ENCODE measurements at regions not wholly inside any gene's neighbourhood (a gene's known extent, or its start where the extent isn't known, plus 50 kb on each side); places are given as distances from the start of the nearest gene placed in this dataset.

DNA sequence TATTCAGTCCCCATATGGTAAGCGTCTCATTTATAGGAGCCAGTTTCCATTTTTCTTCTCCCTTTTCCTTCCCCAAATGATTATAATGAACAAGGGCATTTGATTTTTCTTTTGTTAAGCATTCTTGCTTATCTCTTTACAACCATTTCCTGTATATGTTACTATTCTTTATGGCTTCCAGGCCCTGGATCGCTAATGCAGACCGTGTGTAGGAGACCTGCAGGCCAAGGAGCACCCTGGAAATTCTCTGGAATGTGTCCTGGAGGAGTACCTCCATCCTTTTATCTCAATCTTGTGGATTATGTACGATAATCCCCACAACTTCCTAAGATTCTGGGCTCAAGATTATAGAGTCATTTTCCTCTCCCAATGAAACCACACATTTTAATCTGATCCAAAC, 439.6 kb upstream of the MMADHC start:
- Histone ChIP-seq H3K9ac (ENCODE audit: insufficient read length, low read depth) (no peak overlapping the region), H3K27me3 (ENCODE audit: insufficient read depth, insufficient read length) (no peaks in the 10 kb centered on the region), H3K4me1 (ENCODE audit: insufficient read depth, insufficient read length) (no peaks in the 10 kb centered on the region), H3K4me3 (ENCODE audit: insufficient read length, low read depth) (no peak overlapping the region), H3K36me3 (ENCODE audit: insufficient read depth, insufficient read length, low read length) (no peaks in the 10 kb centered on the region), H3K9me3 (ENCODE audit: insufficient read depth, low read length) (no peaks in the 10 kb centered on the region)
- no peak for TF ChIP-seq ZNF274 (IDR thresholded peaks at IDR 0.05; ENCODE audit: low read depth, low read length)
- TF ChIP-seq SUZ12 (IDR thresholded peaks at IDR 0.05; ENCODE audit: extremely low read depth, insufficient read depth, insufficient read length) = no peak
- no peak for TF ChIP-seq YY1 (IDR thresholded peaks at IDR 0.05; ENCODE audit: insufficient read depth, insufficient read length)
- DNase-seq (ENCODE audit: low read depth, low spot score) = no peak

DNA sequence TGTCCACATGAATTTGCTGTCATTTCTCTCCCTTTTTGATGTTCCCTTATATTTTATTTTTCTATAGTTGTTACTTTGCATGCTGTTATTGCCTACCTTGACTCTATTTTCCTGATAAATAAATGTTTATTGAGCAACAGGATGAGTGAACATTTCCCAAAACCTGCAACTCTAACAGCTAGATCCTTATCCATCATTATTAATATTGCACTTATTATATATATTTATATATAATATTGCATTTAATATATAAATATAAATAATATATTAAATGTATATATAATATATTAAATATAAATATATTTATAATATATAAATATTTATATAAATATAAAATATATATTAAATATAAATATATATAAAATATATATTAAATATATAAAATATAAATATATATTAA, 436.1 kb upstream of the MMADHC start:
- H3K27me3 ChIP-seq (ENCODE audit: insufficient read depth, insufficient read length) = no peaks in the 10 kb centered on the region
- no peak overlapping the region for H3K9ac ChIP-seq (ENCODE audit: insufficient read length, low read depth)
- no peaks in the 10 kb centered on the region for H3K36me3 ChIP-seq (ENCODE audit: insufficient read depth, insufficient read length, low read length)
- H3K4me1 ChIP-seq (ENCODE audit: insufficient read depth, insufficient read length) = no peaks in the 10 kb centered on the region
- H3K4me3 ChIP-seq (ENCODE audit: insufficient read length, low read depth) = no peak overlapping the region
- TF ChIP-seq YY1 (IDR thresholded peaks at IDR 0.05; ENCODE audit: insufficient read depth, insufficient read length) (no peak), SUZ12 (IDR thresholded peaks at IDR 0.05; ENCODE audit: extremely low read depth, insufficient read depth, insufficient read length) (no peak), ZNF274 (IDR thresholded peaks at IDR 0.05; ENCODE audit: low read depth, low read length) (no peak)
- DNase-seq (ENCODE audit: low read depth, low spot score) = no peak
- no peaks in the 10 kb centered on the region for H3K9me3 ChIP-seq (ENCODE audit: insufficient read depth, low read length)

DNA sequence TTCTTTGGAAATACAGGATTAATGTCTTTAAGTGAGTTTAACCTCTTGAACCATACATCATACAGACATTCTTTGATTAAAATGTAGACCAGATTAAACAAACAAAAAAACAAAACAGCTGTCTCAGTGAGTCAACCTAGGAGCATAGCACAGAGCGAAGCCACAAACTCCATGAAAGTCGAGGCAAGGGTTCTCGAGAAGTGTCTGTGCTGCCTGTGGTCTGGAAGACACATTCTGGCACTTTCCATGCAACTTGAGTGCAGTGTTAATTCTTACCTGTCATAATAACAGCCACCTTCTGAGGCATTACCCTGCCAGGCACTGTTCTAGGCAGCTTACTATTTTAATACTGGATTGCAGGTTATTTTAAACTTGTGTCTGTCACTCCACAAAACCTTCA, 435.5 kb upstream of the MMADHC start:
- Histone ChIP-seq H3K4me3 (ENCODE audit: insufficient read length, low read depth) (no peak overlapping the region), H3K27me3 (ENCODE audit: insufficient read depth, insufficient read length) (no peaks in the 10 kb centered on the region), H3K36me3 (ENCODE audit: insufficient read depth, insufficient read length, low read length) (no peaks in the 10 kb centered on the region), H3K9me3 (ENCODE audit: insufficient read depth, low read length) (no peaks in the 10 kb centered on the region), H3K4me1 (ENCODE audit: insufficient read depth, insufficient read length) (no peaks in the 10 kb centered on the region), H3K9ac (ENCODE audit: insufficient read length, low read depth) (no peak overlapping the region)
- DNase-seq (ENCODE audit: low read depth, low spot score) = no peak
- no peak for TF ChIP-seq YY1 (IDR thresholded peaks at IDR 0.05; ENCODE audit: insufficient read depth, insufficient read length)
- TF ChIP-seq ZNF274 (IDR thresholded peaks at IDR 0.05; ENCODE audit: low read depth, low read length) = no peak
- TF ChIP-seq SUZ12 (IDR thresholded peaks at IDR 0.05; ENCODE audit: extremely low read depth, insufficient read depth, insufficient read length) = no peak

DNA sequence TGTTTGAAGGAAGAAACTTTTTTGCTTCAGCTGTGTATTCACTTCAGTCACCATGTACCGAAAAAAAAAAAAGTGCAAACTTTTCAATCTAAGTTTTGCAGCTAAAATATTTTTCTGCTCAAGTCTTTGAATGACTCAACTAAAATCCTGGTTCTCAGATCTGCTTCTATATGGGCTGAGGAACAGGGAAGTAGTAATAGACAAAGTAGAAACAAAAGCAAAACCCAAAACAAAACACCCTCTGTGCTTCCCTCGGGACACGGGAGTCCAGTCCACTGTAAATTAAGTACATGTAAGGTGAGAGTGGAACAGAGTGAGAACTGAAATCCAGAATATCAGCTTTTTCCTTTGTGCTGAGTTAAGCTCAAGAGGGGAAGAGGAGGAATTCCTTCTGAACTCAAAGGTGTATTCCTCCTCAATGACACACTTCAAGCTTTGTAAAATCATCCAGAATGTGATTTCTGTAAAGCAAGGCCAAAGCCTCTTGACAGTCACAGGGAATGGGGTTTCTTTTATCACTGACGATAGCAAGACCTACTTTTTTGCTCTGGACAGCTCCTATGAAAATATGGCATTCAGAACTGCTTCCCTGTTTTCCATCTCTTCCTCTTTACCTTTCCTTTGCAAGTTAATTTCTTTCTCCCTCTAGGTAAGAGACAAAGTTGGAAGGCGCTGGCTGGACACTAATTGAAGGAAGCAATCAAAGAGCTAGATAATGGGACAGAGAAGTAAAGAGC, 433.5 kb upstream of the MMADHC start:
- no peaks in the 10 kb centered on the region for H3K36me3 ChIP-seq (ENCODE audit: insufficient read depth, insufficient read length, low read length)
- H3K9me3 ChIP-seq (ENCODE audit: insufficient read depth, low read length) = no peaks in the 10 kb centered on the region
- TF ChIP-seq YY1 (IDR thresholded peaks at IDR 0.05; ENCODE audit: insufficient read depth, insufficient read length) = no peak
- no peak for TF ChIP-seq ZNF274 (IDR thresholded peaks at IDR 0.05; ENCODE audit: low read depth, low read length)
- no peak for TF ChIP-seq SUZ12 (IDR thresholded peaks at IDR 0.05; ENCODE audit: extremely low read depth, insufficient read depth, insufficient read length)
- no peaks in the 10 kb centered on the region for H3K27me3 ChIP-seq (ENCODE audit: insufficient read depth, insufficient read length)
- H3K4me1 ChIP-seq (ENCODE audit: insufficient read depth, insufficient read length) = no peaks in the 10 kb centered on the region
- no peak for DNase-seq (ENCODE audit: low read depth, low spot score)
- no peak overlapping the region for H3K9ac ChIP-seq (ENCODE audit: insufficient read length, low read depth)
- no peak overlapping the region for H3K4me3 ChIP-seq (ENCODE audit: insufficient read length, low read depth)

DNA sequence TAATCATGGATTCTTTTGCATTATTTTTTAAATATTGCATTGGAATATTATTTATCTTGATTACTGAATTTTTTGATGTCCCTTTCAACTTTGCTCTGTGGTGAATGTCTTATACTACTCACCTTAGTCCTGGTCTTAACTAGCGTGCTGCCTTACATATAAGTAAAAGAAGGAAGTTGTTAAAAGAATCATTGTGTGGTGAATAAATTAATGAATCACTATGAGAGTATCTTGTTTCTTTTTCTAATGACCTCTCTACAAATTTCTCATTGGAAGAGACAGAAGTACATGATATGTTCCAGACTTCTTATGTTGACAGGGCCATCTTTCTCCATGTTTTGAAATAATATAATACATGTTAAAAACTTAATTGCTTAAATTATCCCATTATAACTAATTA, 432.6 kb upstream of the MMADHC start:
- Histone ChIP-seq H3K9ac (ENCODE audit: insufficient read length, low read depth) (no peak overlapping the region), H3K36me3 (ENCODE audit: insufficient read depth, insufficient read length, low read length) (no peaks in the 10 kb centered on the region), H3K27me3 (ENCODE audit: insufficient read depth, insufficient read length) (no peaks in the 10 kb centered on the region), H3K4me3 (ENCODE audit: insufficient read length, low read depth) (no peak overlapping the region), H3K9me3 (ENCODE audit: insufficient read depth, low read length) (no peaks in the 10 kb centered on the region), H3K4me1 (ENCODE audit: insufficient read depth, insufficient read length) (no peaks in the 10 kb centered on the region)
- DNase-seq (ENCODE audit: low read depth, low spot score) = no peak
- TF ChIP-seq SUZ12 (IDR thresholded peaks at IDR 0.05; ENCODE audit: extremely low read depth, insufficient read depth, insufficient read length) (no peak), YY1 (IDR thresholded peaks at IDR 0.05; ENCODE audit: insufficient read depth, insufficient read length) (no peak), ZNF274 (IDR thresholded peaks at IDR 0.05; ENCODE audit: low read depth, low read length) (no peak)

DNA sequence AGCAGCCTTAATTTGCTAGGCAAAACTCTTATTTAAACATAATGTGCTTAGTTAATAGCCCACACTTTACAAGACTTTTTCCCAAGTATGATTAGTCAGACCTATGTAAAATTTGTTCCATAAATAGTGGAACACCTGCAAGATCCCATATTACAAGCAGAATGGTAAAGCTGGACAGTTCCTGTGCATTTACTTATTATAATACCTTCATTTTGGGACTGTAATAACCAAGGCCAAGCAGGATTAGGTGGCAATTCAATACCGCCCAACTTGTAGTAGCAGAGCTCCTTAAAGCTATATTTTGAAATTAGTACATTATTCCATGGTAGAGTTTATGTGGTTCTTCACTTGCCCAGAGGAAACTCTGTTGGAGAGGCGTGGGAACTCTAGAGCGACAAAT, 431.5 kb upstream of the MMADHC start:
- H3K9me3 ChIP-seq (ENCODE audit: insufficient read depth, low read length) = no peaks in the 10 kb centered on the region
- TF ChIP-seq ZNF274 (IDR thresholded peaks at IDR 0.05; ENCODE audit: low read depth, low read length) (no peak), SUZ12 (IDR thresholded peaks at IDR 0.05; ENCODE audit: extremely low read depth, insufficient read depth, insufficient read length) (no peak), YY1 (IDR thresholded peaks at IDR 0.05; ENCODE audit: insufficient read depth, insufficient read length) (no peak)
- H3K36me3 ChIP-seq (ENCODE audit: insufficient read depth, insufficient read length, low read length) = no peaks in the 10 kb centered on the region
- DNase-seq (ENCODE audit: low read depth, low spot score) = no peak
- H3K27me3 ChIP-seq (ENCODE audit: insufficient read depth, insufficient read length) = no peaks in the 10 kb centered on the region
- no peak overlapping the region for H3K9ac ChIP-seq (ENCODE audit: insufficient read length, low read depth)
- H3K4me1 ChIP-seq (ENCODE audit: insufficient read depth, insufficient read length) = no peaks in the 10 kb centered on the region
- no peak overlapping the region for H3K4me3 ChIP-seq (ENCODE audit: insufficient read length, low read depth)

DNA sequence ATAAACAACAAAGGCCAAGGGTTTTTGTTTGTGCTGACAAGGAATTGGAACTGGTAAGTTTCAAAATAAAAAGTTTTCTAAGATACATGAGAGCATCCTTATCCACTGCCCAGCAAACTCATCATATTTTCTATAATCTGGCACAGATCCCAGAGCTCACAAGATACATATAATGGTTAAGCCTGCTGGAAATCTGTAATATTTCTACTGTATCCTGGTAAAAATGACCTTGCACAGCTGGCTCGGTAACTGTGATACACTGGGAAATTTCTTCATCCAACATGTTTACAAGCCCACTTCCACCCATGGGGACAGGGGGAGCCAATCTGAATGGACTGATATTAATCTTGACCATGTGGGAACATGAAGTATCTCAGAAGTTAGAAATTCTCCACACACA, 425.4 kb upstream of the MMADHC start:
- TF ChIP-seq YY1 (IDR thresholded peaks at IDR 0.05; ENCODE audit: insufficient read depth, insufficient read length) = no peak
- TF ChIP-seq ZNF274 (IDR thresholded peaks at IDR 0.05; ENCODE audit: low read depth, low read length) = no peak
- Histone ChIP-seq H3K36me3 (ENCODE audit: insufficient read depth, insufficient read length, low read length) (no peaks in the 10 kb centered on the region), H3K4me3 (ENCODE audit: insufficient read length, low read depth) (no peak overlapping the region), H3K4me1 (ENCODE audit: insufficient read depth, insufficient read length) (no peaks in the 10 kb centered on the region), H3K9me3 (ENCODE audit: insufficient read depth, low read length) (no peaks in the 10 kb centered on the region), H3K9ac (ENCODE audit: insufficient read length, low read depth) (no peak overlapping the region), H3K27me3 (ENCODE audit: insufficient read depth, insufficient read length) (no peaks in the 10 kb centered on the region)
- no peak for DNase-seq (ENCODE audit: low read depth, low spot score)
